Skin epidermis (tissue), 12 donors: ENCODE measurements at regions not wholly inside any gene's neighbourhood (a gene's known extent, or its start where the extent isn't known, plus 50 kb on each side); places are given as distances from the start of the nearest gene placed in this dataset.

Experiments
- H3K27ac ChIP-seq, 21 experiments: fragments of 200-600 bp; sonication (generic) in 11 of 21; one replicate each; pipeline ENCODE4 v1.5.0; 2020; ENCODE audit warnings: mild to moderate bottlenecking in 3 of 21, inconsistent platforms in 2 of 21, moderate library complexity in 2 of 21
- H3K4me3 ChIP-seq, 7 experiments: fragments of 200-600 bp; sonication (generic) in 2 of 7; one replicate each; pipeline ENCODE4 v1.5.0; 2020; ENCODE audit warnings: inconsistent platforms in 2 of 7, mild to moderate bottlenecking in 2 of 7, moderate library complexity in 1 of 7

GRCh38 chr16:85553436-85554113, 59.5 kb upstream of the GSE1 start:
- H3K4me3 ChIP-seq = peak overlapping the region; percentile 45 to 80 (median 71)
- H3K27ac ChIP-seq = peak overlapping the region in 20 of 21 experiments; percentile 77 to 96 (median 90)

GRCh38 chr16:85554114-85554888, 58.8 kb upstream of the GSE1 start:
- peak overlapping the region; percentile 45 to 80 (median 71) for H3K4me3 ChIP-seq
- peak overlapping the region; percentile 48 to 96 (median 89) for H3K27ac ChIP-seq

- Histone ChIP-seq H3K4me3 (peak overlapping the region; percentile 45 to 80 (median 71)), H3K27ac (peak overlapping the region; percentile 48 to 96 (median 89))
These were observed 58.0 kb upstream of the GSE1 start for GRCh38 chr16:85554889-85555718.

GRCh38 chr16:85555719-85556455, 57.2 kb upstream of the GSE1 start:
- peak overlapping the region; percentile 58 to 96 (median 89) for H3K27ac ChIP-seq
- peak overlapping the region; percentile 45 to 80 (median 71) for H3K4me3 ChIP-seq

- Histone ChIP-seq H3K4me3 (peak overlapping the region; percentile 45 to 80 (median 71)), H3K27ac (peak overlapping the region; percentile 10 to 96 (median 88))
These were observed 56.6 kb upstream of the GSE1 start for GRCh38 chr16:85556456-85557082.

GRCh38 chr16:85557083-85557970, 55.8 kb upstream of the GSE1 start:
- H3K27ac ChIP-seq = peak overlapping the region in 20 of 21 experiments; percentile 10 to 96 (median 88)

GRCh38 chr16:85557971-85558657, 55.0 kb upstream of the GSE1 start:
- peak overlapping the region in 14 of 21 experiments; percentile 18 to 96 (median 68) for H3K27ac ChIP-seq
- H3K4me3 ChIP-seq = peak overlapping the region in 6 of 7 experiments; percentile 10 to 79 (median 67)

More at GRCh38 chr16:85557083-85557970, 55.8 kb upstream of the GSE1 start:
- H3K4me3 ChIP-seq = peak overlapping the region; percentile 45 to 80 (median 71)

GRCh38 chr16:85560932-85561247, 52.2 kb upstream of the GSE1 start:
- H3K4me3 ChIP-seq = no peak overlapping the region
- H3K27ac ChIP-seq = peak overlapping the region in 1 of 21 experiments; percentile 38

GRCh38 chr16:85561248-85562092, 51.7 kb upstream of the GSE1 start:
- no peak overlapping the region for H3K4me3 ChIP-seq
- H3K27ac ChIP-seq = peak overlapping the region in 1 of 21 experiments; percentile 38

GRCh38 chr16:85562093-85562786, 50.9 kb upstream of the GSE1 start:
- peak overlapping the region in 2 of 21 experiments; percentile 28 to 50 for H3K27ac ChIP-seq
- no peak overlapping the region for H3K4me3 ChIP-seq

GRCh38 chr16:85563034-85563433, 50.1 kb upstream of the GSE1 start:
- Histone ChIP-seq H3K27ac (peak overlapping the region in 5 of 21 experiments; percentile 28 to 60 (median 50)), H3K4me3 (no peak overlapping the region)
